Liver (tissue), 8 donors: ENCODE measurements at regions not wholly inside any gene's neighbourhood (a gene's known extent, or its start where the extent isn't known, plus 50 kb on each side); places are given as distances from the start of the nearest gene placed in this dataset.

Experiments
- DNase-seq: peaks from one replicate; pipeline ENCODE4 v3.0.0-alpha.2; 2017; ENCODE audit warnings: low spot score
- H3K27ac ChIP-seq, 2 donors: one replicate each; pipeline ENCODE4 v1.7.0; 2013; ENCODE audit warnings: inconsistent platforms in 2 of 2, low read length in 2 of 2, control low read depth in 1 of 2, low read depth in 1 of 2, mild to moderate bottlenecking in 1 of 2
- H3K27me3 ChIP-seq, 4 donors: one replicate each; pipeline versions ENCODE4 v1.6.1 to v1.7.0; 2013; ENCODE audit warnings: low read length in 3 of 4, inconsistent platforms in 1 of 4, mild to moderate bottlenecking in 1 of 4, moderate library complexity in 1 of 4; ENCODE audit not compliant: control insufficient read depth in 4 of 4, insufficient read depth in 4 of 4
- H3K36me3 ChIP-seq, 4 donors: one replicate each; pipeline versions ENCODE4 v1.6.1 to v1.7.0; 2013; ENCODE audit warnings: low read length in 3 of 4, mild to moderate bottlenecking in 3 of 4, low read depth in 1 of 4, moderate library complexity in 1 of 4; ENCODE audit not compliant: control insufficient read depth in 4 of 4, insufficient read depth in 3 of 4
- H3K4me1 ChIP-seq, 4 donors: one replicate each; pipeline versions ENCODE4 v1.6.1 to v1.7.0; 2013; ENCODE audit warnings: low read length in 3 of 4, mild to moderate bottlenecking in 3 of 4, moderate library complexity in 1 of 4; ENCODE audit not compliant: control insufficient read depth in 4 of 4, insufficient read depth in 4 of 4
- H3K4me3 ChIP-seq, 3 donors: one replicate each; pipeline versions ENCODE4 v1.6.1 to v1.7.0; 2013; ENCODE audit warnings: low read length in 3 of 3, control low read depth in 1 of 3, low read depth in 1 of 3, mild to moderate bottlenecking in 1 of 3
- H3K9ac ChIP-seq, 2 donors: one replicate each; pipeline ENCODE4 v1.7.0; 2013; ENCODE audit warnings: low read length in 2 of 2, mild to moderate bottlenecking in 2 of 2, moderate library complexity in 2 of 2, control low read depth in 1 of 2, low read depth in 1 of 2
- H3K9me3 ChIP-seq, 4 donors: one replicate each; pipeline versions ENCODE4 v1.6.1 to v1.7.0; 2013; ENCODE audit warnings: low read length in 3 of 4; ENCODE audit not compliant: control insufficient read depth in 4 of 4
- ATF3 ChIP-seq: IDR thresholded peaks from 2 replicates; pipeline ENCODE4 v1.6.1; 2016; ENCODE audit warnings: antibody characterized with exemption
- CTCF ChIP-seq: fragments of 150-350 bp; IDR thresholded peaks from 2 replicates; pipeline ENCODE4 v1.5.1; 2017; ENCODE audit warnings: improper control_type of control experiment, low read depth, low read length; ENCODE audit not compliant: missing input control
- EGR1 ChIP-seq, 2 donors: IDR thresholded peaks; 2 replicates each; pipeline ENCODE4 v1.6.1; 2016 to 2018; ENCODE audit warnings: antibody characterized with exemption in 2 of 2, low read depth in 2 of 2
- FOXA1 ChIP-seq: IDR thresholded peaks from 2 replicates; pipeline ENCODE4 v1.6.1; 2016; ENCODE audit warnings: antibody characterized with exemption
- FOXA2 ChIP-seq: IDR thresholded peaks from 2 replicates; pipeline ENCODE4 v1.6.1; 2016; ENCODE audit warnings: antibody characterized with exemption
- GABPA ChIP-seq, 2 donors: IDR thresholded peaks in 1 of 2; conservative IDR thresholded peaks in 1 of 2; 2 replicates each; pipeline ENCODE4 v1.6.1; 2016; ENCODE audit warnings: antibody characterized with exemption in 2 of 2, mild to moderate bottlenecking in 1 of 2, moderate library complexity in 1 of 2
- HNF4A ChIP-seq, 2 donors: conservative IDR thresholded peaks; 2 replicates each; pipeline ENCODE4 v1.6.1; 2016; ENCODE audit warnings: antibody characterized with exemption in 2 of 2, mild to moderate bottlenecking in 2 of 2
- HNF4G ChIP-seq: IDR thresholded peaks from 2 replicates; pipeline ENCODE4 v1.6.1; 2016; ENCODE audit warnings: antibody characterized with exemption
- JUND ChIP-seq, 2 donors: IDR thresholded peaks; 2 replicates each; pipeline ENCODE4 v1.6.1; 2016; ENCODE audit warnings: antibody characterized with exemption in 2 of 2
- MAX ChIP-seq: IDR thresholded peaks from 2 replicates; pipeline ENCODE4 v1.6.1; 2016; ENCODE audit warnings: antibody characterized with exemption
- NR2F2 ChIP-seq: IDR thresholded peaks from 2 replicates; pipeline ENCODE4 v1.6.1; 2016; ENCODE audit warnings: antibody characterized with exemption
- RAD21 ChIP-seq, 2 donors: IDR thresholded peaks; 2 replicates each; pipeline ENCODE4 v1.6.1; 2016; ENCODE audit warnings: antibody characterized with exemption in 2 of 2, mild to moderate bottlenecking in 2 of 2
- RXRA ChIP-seq, 2 donors: IDR thresholded peaks; 2 replicates each; pipeline ENCODE4 v1.6.1; 2017 to 2018; ENCODE audit warnings: antibody characterized with exemption in 2 of 2, mild to moderate bottlenecking in 1 of 2
- SP1 ChIP-seq: IDR thresholded peaks from 2 replicates; pipeline ENCODE4 v1.6.1; 2018; ENCODE audit warnings: antibody characterized with exemption, mild to moderate bottlenecking
- TAF1 ChIP-seq: conservative IDR thresholded peaks from 2 replicates; pipeline ENCODE4 v1.6.1; 2016; ENCODE audit warnings: antibody characterized with exemption, mild to moderate bottlenecking
- YY1 ChIP-seq: IDR thresholded peaks from 2 replicates; pipeline ENCODE4 v1.6.1; 2016; ENCODE audit warnings: antibody characterized with exemption, mild to moderate bottlenecking
- ZBTB33 ChIP-seq: IDR thresholded peaks from 2 replicates; pipeline ENCODE4 v1.6.1; 2016; ENCODE audit warnings: antibody characterized with exemption
- WGBS: extraction: QIAGEN DNeasy Blood & Tissue Kit; methylation state at CpG from one replicate; pipeline ENCODE4 v1.1.7; 2013; 5-methylcytosine and 5-hydroxymethylcytosine counted together
- donor health status: healthy.
- donor health status: healthy.
- donor health status: healthy.
- donor health status: healthy.
- donor health status: healthy.

GRCh38 chr3:72405943-72406566, 442.2 kb downstream of the SHQ1 start:
- H3K9me3 ChIP-seq: no peaks in the 10 kb centered on the region
- H3K27ac ChIP-seq: no peak overlapping the region
- TF ChIP-seq MAX: no peak
- TF ChIP-seq CTCF: no peak
- TF ChIP-seq SP1: no peak
- no peak for TF ChIP-seq FOXA2
- TF ChIP-seq GABPA (IDR thresholded peaks at IDR 0.05 in 1 of 2, conservative IDR thresholded peaks at IDR 0.05 in 1 of 2): no peak
- TF ChIP-seq FOXA1: no peak
- TF ChIP-seq NR2F2: no peak
- TF ChIP-seq RXRA (IDR thresholded peaks at IDR 0.05): no peak
- no peaks in the 10 kb centered on the region for H3K27me3 ChIP-seq
- DNase-seq: no peak
- 50% methylated on average over 7 of the region's 7 CpGs for WGBS
- peaks cover 6 to 25% (median 15%) of the 10 kb centered on the region in 4 donors for H3K4me1 ChIP-seq
- H3K36me3 ChIP-seq: no peaks in the 10 kb centered on the region
- H3K4me3 ChIP-seq: no peak overlapping the region
- no peak overlapping the region for H3K9ac ChIP-seq

- Histone ChIP-seq H3K36me3 (no peaks in the 10 kb centered on the region), H3K27me3 (no peaks in the 10 kb centered on the region), H3K4me3 (no peak overlapping the region), H3K4me1 (peaks cover 3 to 22% (median 10%) of the 10 kb centered on the region in 4 donors), H3K9ac (no peak overlapping the region), H3K9me3 (no peaks in the 10 kb centered on the region), H3K27ac (no peak overlapping the region)
- no peak for DNase-seq
- 98% methylated on average over 2 of the region's 2 CpGs for WGBS
- TF ChIP-seq EGR1 (IDR thresholded peaks at IDR 0.05; ENCODE audit: low read depth in 2 of 2): no peak
- no peak for TF ChIP-seq SP1
- no peak for TF ChIP-seq ZBTB33
- no peak for TF ChIP-seq GABPA (IDR thresholded peaks at IDR 0.05 in 1 of 2, conservative IDR thresholded peaks at IDR 0.05 in 1 of 2)
- TF ChIP-seq TAF1: no peak
- no peak for TF ChIP-seq JUND (IDR thresholded peaks at IDR 0.05)
- TF ChIP-seq RXRA (IDR thresholded peaks at IDR 0.05): no peak
- no peak for TF ChIP-seq YY1
- no peak for TF ChIP-seq FOXA1
- TF ChIP-seq RAD21 (IDR thresholded peaks at IDR 0.05): no peak
- no peak for TF ChIP-seq FOXA2
- no peak for TF ChIP-seq ATF3
- no peak for TF ChIP-seq MAX
- no peak for TF ChIP-seq CTCF
- no peak for TF ChIP-seq NR2F2
- no peak for TF ChIP-seq HNF4G
- TF ChIP-seq HNF4A (conservative IDR thresholded peaks at IDR 0.05): no peak
Observed at GRCh38 chr3:72401005-72401545, 447.2 kb downstream of the SHQ1 start.
